Pancreas (tissue), 10 donors: ENCODE measurements at regions not wholly inside any gene's neighbourhood (a gene's known extent, or its start where the extent isn't known, plus 50 kb on each side); places are given as distances from the start of the nearest gene placed in this dataset.

Source experiments
- ATAC-seq, 4 donors: fragments of 200-7000 bp; cut with Tn5 transposase; one replicate each; pipeline versions ENCODE4 v1.8.0 to v1.9.1; 2020; ENCODE audit warnings: mild to moderate bottlenecking in 4 of 4, moderate library complexity in 4 of 4
- DNase-seq, 6 donors: peaks; one replicate each; pipeline ENCODE4 v3.0.0-alpha.2; 2020
- FAIRE-seq: peaks from 2 replicates; lab custom pipeline; 2012; peaks lifted over from hg19 to GRCh38; lab: Jason Lieb, UNC
- H3K27ac ChIP-seq, 4 donors: fragments of 200-600 bp; sonication (generic); 1 replicate in 3 of 4; 2 replicates in 1 of 4; pipeline versions ENCODE4 v1.5.0 to v1.8.0; 2020
- H3K27me3 ChIP-seq, 4 donors: fragments of 200-600 bp; one replicate each; pipeline ENCODE4 v1.8.0; 2021
- H3K36me3 ChIP-seq, 3 donors: fragments of 200-600 bp; sonication (generic) in 1 of 3; one replicate each; pipeline versions ENCODE4 v1.5.0 to v1.8.0; 2020 to 2021
- H3K4me1 ChIP-seq, 3 donors: fragments of 200-600 bp; one replicate each; pipeline ENCODE4 v1.8.0; 2021
- H3K4me3 ChIP-seq, 4 donors: fragments of 200-600 bp; sonication (generic) in 2 of 4; one replicate each; pipeline versions ENCODE4 v1.5.0 to v1.8.0; 2020 to 2021
- H3K9me3 ChIP-seq, 4 donors: fragments of 200-600 bp; one replicate each; pipeline ENCODE4 v1.8.0; 2021
- WGBS, 2 donors: extraction: QIAGEN DNeasy Blood & Tissue Kit; methylation state at CpG; one replicate each; pipeline ENCODE4 v1.1.7; 2013; 5-methylcytosine and 5-hydroxymethylcytosine counted together
- intact Hi-C, 3 donors: fragments of 100-400 bp; cut with DNase I; formaldehyde crosslinking; loops; one replicate each; pipeline versions ENCODE4 v1.11.1 to v1.14.2; 2022
- TF ChIP-seq, protein P1 (sequence below), 4 donors: fragments of 200-600 bp; sonication (generic) in 3 of 4; IDR thresholded peaks; one replicate each; pipeline versions ENCODE4 v1.5.0 to v1.8.0; 2021; ENCODE audit warnings: antibody characterized with exemption in 4 of 4
- donor health status: healthy with polysubstance abuse.
- donor health status: DM: no; HTN: no; CAD: no; lungs with moderate emphysema.
- donor health status: DM: no; HTN: no; CAD: no.
- donor health status: control.
- donor health status: control.
- donor health status: Bipolar disorder and iron deficiency.
- donor health status: DM: yes; HTN: yes; CAD: no.
- donor health status: DM: no; HTN: no; CAD: no.
- donor health status: DM: no; HTN: no; CAD: no.
- donor health status: DM: yes; HTN: yes; CAD: no.

DNA sequence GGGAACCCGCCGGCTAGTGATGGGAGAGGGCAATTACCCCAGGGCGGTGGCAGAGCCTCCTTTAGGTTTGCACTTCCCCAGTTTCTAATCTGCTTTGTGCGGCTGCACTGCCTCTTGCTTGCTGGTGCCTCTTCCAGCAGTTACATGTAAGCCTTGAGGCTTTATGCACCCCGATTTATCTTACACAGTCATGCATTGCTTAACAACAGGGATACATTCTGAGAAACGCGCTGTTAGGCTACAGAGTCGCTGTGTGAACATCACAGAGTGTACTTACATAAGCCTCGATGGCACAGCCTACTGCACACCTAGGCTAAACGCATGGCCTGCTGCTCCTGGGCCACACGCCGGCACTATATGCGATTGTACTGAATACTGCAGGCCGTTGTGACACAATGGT, 155.6 kb upstream of the MKI67 start:
- DNase-seq (no peak), FAIRE-seq (no peak), ATAC-seq (no peak)
- Histone ChIP-seq H3K36me3 (no peaks in the 10 kb centered on the region), H3K4me3 (no peak overlapping the region), H3K4me1 (no peaks in the 10 kb centered on the region), H3K9me3 (no peaks in the 10 kb centered on the region), H3K27me3 (peaks cover 0 to 4% (median 1%) of the 10 kb centered on the region in 4 donors), H3K27ac (no peak overlapping the region)
- 73 to 83% methylated on average over 14 of the region's 14 CpGs for WGBS, 2 donors
- TF ChIP-seq, protein P1, sequence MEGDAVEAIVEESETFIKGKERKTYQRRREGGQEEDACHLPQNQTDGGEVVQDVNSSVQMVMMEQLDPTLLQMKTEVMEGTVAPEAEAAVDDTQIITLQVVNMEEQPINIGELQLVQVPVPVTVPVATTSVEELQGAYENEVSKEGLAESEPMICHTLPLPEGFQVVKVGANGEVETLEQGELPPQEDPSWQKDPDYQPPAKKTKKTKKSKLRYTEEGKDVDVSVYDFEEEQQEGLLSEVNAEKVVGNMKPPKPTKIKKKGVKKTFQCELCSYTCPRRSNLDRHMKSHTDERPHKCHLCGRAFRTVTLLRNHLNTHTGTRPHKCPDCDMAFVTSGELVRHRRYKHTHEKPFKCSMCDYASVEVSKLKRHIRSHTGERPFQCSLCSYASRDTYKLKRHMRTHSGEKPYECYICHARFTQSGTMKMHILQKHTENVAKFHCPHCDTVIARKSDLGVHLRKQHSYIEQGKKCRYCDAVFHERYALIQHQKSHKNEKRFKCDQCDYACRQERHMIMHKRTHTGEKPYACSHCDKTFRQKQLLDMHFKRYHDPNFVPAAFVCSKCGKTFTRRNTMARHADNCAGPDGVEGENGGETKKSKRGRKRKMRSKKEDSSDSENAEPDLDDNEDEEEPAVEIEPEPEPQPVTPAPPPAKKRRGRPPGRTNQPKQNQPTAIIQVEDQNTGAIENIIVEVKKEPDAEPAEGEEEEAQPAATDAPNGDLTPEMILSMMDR (IDR thresholded peaks at IDR 0.05) = no peak
- intact Hi-C loops = no loop called here

DNA sequence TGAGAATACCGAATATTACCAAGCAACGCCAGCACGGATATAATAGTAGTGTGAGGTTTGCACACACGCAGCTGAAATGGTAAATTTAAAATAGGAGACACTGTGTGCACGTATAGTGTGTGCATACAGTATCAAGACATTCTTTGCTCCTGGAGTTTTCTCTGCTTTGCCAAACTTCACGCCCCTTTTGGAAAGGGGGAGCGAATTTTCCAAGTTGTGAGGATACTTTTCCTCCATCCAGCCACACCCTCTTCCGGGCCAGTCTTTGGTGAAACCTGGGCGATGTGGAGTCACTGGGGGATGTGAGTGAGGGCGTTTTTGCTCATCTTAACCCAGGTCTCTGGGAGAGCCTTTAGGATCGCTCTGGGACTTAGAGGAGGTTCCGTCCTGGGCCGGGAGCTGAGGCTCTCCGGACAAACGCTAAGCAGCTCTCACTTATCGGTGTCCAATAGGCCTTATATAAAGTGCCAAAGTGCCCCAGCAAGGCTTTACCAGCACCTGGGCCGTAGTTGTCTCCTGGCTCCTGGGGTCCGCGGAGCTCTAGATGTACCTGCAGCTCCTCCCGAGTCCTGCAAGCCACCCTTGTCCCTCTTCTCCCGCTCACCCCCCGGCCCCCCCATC, 160.0 kb upstream of the MKI67 start:
- TF ChIP-seq, protein P1 (IDR thresholded peaks at IDR 0.05) = no peak
- Histone ChIP-seq H3K4me3 (no peak overlapping the region), H3K36me3 (no peaks in the 10 kb centered on the region), H3K27ac (no peak overlapping the region), H3K4me1 (no peaks in the 10 kb centered on the region), H3K9me3 (no peaks in the 10 kb centered on the region), H3K27me3 (peaks cover 0 to 20% (median 0%) of the 10 kb centered on the region in 4 donors)
- ATAC-seq = no peak
- 20 to 25% methylated on average over 22 of the region's 22 CpGs for WGBS, 2 donors
- no peak for DNase-seq
- no peak for FAIRE-seq
- intact Hi-C loops = no loop called here

DNA sequence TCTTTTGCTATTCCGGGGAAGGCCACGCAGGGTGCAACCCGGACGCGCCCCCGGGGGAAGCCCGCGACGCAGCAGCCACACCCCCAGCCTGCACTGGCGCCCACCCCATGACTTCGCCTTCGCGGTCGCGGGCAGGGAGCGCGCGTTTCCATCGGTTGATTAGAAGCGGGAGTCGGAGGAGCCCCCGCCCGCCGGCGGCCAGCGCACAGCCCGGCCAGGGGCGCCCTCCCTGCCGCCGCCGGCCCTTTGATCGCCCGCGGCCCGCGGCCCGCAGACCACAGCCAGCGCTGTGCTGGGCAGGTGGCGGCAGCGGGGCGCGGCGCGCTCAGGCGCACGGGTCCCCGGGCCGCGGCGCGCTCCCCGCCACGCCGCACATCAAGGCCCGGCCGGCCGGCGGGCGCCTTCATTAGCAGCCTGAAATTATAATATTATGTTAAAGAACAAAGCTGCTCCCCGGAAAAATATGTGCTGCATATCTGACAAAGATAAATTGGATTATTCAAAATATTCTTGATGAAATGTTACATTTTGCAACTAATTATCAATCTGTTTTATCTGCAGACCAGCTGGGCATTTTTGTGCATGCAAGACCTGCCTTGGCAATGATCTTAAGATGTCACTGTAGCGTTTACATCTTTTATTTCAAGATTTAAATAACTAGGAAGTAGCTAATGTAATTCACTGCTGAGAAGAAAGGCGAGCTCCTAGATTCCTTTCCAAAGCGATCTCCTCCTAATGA, 160.7 kb upstream of the MKI67 start:
- H3K27me3 ChIP-seq = peaks cover 0 to 20% (median 0%) of the 10 kb centered on the region in 4 donors

DNA sequence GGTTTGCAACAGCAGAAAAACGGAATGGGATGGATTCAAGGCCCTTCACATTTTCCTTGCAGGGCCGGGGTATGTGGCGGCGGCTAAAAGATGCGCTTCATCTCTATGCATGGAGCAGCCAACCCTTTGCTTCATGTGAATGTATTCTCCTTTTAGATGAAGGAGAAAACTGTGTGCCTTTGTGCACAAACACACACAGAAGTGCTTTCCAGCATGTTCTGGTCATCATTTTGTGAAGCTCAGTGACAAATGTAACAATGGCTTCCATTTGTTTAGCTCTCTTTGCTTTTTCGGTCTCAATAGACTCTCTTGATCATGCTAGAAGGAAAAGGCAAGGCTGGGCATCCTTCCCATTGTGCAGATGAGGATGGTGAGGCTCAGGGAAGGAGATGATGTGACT, 161.7 kb upstream of the MKI67 start:
- no peak for FAIRE-seq
- Histone ChIP-seq H3K9me3 (no peaks in the 10 kb centered on the region), H3K27ac (no peak overlapping the region), H3K4me3 (no peak overlapping the region), H3K4me1 (no peaks in the 10 kb centered on the region), H3K36me3 (no peaks in the 10 kb centered on the region), H3K27me3 (peaks cover 0 to 20% (median 0%) of the 10 kb centered on the region in 4 donors)
- no peak for DNase-seq
- intact Hi-C loops = no loop called here
- TF ChIP-seq, protein P1 (IDR thresholded peaks at IDR 0.05) = no peak
- ATAC-seq = no peak
- WGBS, 2 donors = 63 to 66% methylated on average over 6 of the region's 6 CpGs

More for the DNA sequence above, 160.7 kb upstream of the MKI67 start:
- DNase-seq (no peak), ATAC-seq (no peak), FAIRE-seq (no peak)
- Histone ChIP-seq H3K4me3 (no peak overlapping the region), H3K36me3 (no peaks in the 10 kb centered on the region), H3K4me1 (no peaks in the 10 kb centered on the region), H3K27ac (no peak overlapping the region), H3K9me3 (no peaks in the 10 kb centered on the region)
- TF ChIP-seq, protein P1 (IDR thresholded peaks at IDR 0.05) = no peak
- WGBS, 2 donors = 3% methylated on average over 47 to 63 of the region's 63 CpGs
- intact Hi-C loops = no loop called here

DNA sequence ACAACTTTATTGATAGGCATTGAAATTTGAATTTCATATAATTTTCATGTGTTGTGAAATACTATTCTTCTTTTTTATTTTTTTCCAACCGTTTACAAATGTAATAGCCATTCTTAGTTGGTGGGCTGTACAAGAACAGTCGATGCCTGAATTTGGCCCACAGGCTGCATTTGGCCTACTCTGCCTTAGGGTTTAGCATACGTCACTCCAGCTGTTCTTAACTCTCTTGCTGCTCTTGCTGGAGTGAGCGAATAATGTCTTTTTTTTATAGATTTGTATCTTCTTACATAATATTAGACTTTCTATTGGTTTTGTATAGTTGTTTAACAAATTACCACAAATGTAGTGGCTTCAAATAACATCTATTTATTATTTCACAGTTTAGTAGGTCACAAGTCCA, 163.4 kb upstream of the MKI67 start:
- Histone ChIP-seq H3K36me3 (no peaks in the 10 kb centered on the region), H3K9me3 (no peaks in the 10 kb centered on the region), H3K4me1 (no peaks in the 10 kb centered on the region), H3K4me3 (no peak overlapping the region), H3K27me3 (peaks cover 0 to 20% (median 0%) of the 10 kb centered on the region in 4 donors), H3K27ac (no peak overlapping the region)
- TF ChIP-seq, protein P1 (IDR thresholded peaks at IDR 0.05) = no peak
- intact Hi-C loops = no loop called here
- DNase-seq (no peak), ATAC-seq (no peak), FAIRE-seq (no peak)
- WGBS, 2 donors = 70 to 78% methylated on average over 4 of the region's 4 CpGs
